H1 (cell line): ENCODE measurements at regions not wholly inside any gene's neighbourhood (a gene's known extent, or its start where the extent isn't known, plus 50 kb on each side); places are given as distances from the start of the nearest gene placed in this dataset.

Source experiments
- CTCF ChIA-PET: fragments of 300-600 bp; sonication (Branson Sonifier 250); formaldehyde crosslinking; loops from one replicate; lab custom pipeline; 2021; ENCODE audit not compliant: partially characterized antibody; lab: Charles Lee
- POLR2A ChIA-PET: fragments of 300-600 bp; sonication (Branson Sonifier 250); formaldehyde crosslinking; loops from one replicate; lab custom pipeline; 2021; ENCODE audit warnings: inconsistent platforms; ENCODE audit not compliant: partially characterized antibody; lab: Charles Lee
- DNase-seq, 2 experiments: peaks; one replicate each; pipeline versions ENCODE4 v3.0.0 to v3.0.0-alpha.2; 2010 to 2022; ENCODE audit warnings: low spot score in 2 of 2, low read depth in 1 of 2, mixed read lengths in 1 of 2
- FAIRE-seq: peaks from 2 replicates; lab custom pipeline; 2011; peaks lifted over from hg19 to GRCh38; lab: Jason Lieb, UNC
- H2AFZ ChIP-seq: 2 replicates; pipeline ENCODE4 v1.8.1; 2012; ENCODE audit warnings: low read length, inconsistent platforms
- H2AK5ac ChIP-seq: 2 replicates; pipeline ENCODE4 v1.6.1; 2013; ENCODE audit warnings: low read depth, low read length
- H2BK120ac ChIP-seq: replicated peaks from 2 replicates; pipeline ENCODE3; 2013; ENCODE audit warnings: low read depth, low read length, inconsistent platforms
- H2BK12ac ChIP-seq: 2 replicates; pipeline ENCODE4 v1.6.1; 2013; ENCODE audit warnings: low read depth, low read length
- H2BK15ac ChIP-seq: 2 replicates; pipeline ENCODE4 v1.6.1; 2013; ENCODE audit warnings: low read length
- H2BK20ac ChIP-seq: 2 replicates; pipeline ENCODE4 v1.6.1; 2013; ENCODE audit warnings: low read length
- H2BK5ac ChIP-seq: 2 replicates; pipeline ENCODE4 v1.6.1; 2013; ENCODE audit warnings: low read depth, low read length
- H3K14ac ChIP-seq: 2 replicates; pipeline ENCODE4 v1.6.1; 2013; ENCODE audit warnings: inconsistent platforms; ENCODE audit not compliant: insufficient read length
- H3K18ac ChIP-seq: 2 replicates; pipeline ENCODE4 v1.6.1; 2013; ENCODE audit warnings: low read length; ENCODE audit errors: extremely low read depth
- H3K23ac ChIP-seq: 2 replicates; pipeline ENCODE4 v1.6.1; 2013; ENCODE audit warnings: inconsistent platforms; ENCODE audit not compliant: insufficient read length
- H3K23me2 ChIP-seq: 2 replicates; pipeline ENCODE4 v1.6.1; 2013; ENCODE audit warnings: low read depth, low read length
- H3K27ac ChIP-seq: 2 replicates; pipeline ENCODE4 v1.6.1; 2011; ENCODE audit warnings: low read depth, low read length, inconsistent platforms
- H3K27me3 ChIP-seq, 4 experiments: replicated peaks in 1 of 4; 1 replicate in 1 of 4; 2 replicates in 3 of 4; pipeline versions ENCODE4 v1.6.1 to v1.8.1; 2011 to 2013; ENCODE audit warnings: low read length in 3 of 4, mild to moderate bottlenecking in 3 of 4, inconsistent platforms in 2 of 4, mixed read lengths in 2 of 4, moderate library complexity in 1 of 4; ENCODE audit not compliant: control insufficient read depth in 3 of 4, insufficient read depth in 3 of 4; ENCODE audit errors: extremely low read depth in 1 of 4
- H3K36me3 ChIP-seq, 4 experiments: 2 replicates each; pipeline versions ENCODE4 v1.6.1 to v1.8.1; 2011 to 2013; ENCODE audit warnings: mild to moderate bottlenecking in 4 of 4, low read length in 3 of 4, moderate library complexity in 2 of 4, control low read depth in 1 of 4, inconsistent platforms in 1 of 4; ENCODE audit not compliant: insufficient read depth in 4 of 4, control insufficient read depth in 2 of 4
- H3K4ac ChIP-seq: replicated peaks from 2 replicates; pipeline ENCODE3; 2013; ENCODE audit warnings: low read length, low read depth, mixed read lengths, inconsistent platforms; ENCODE audit not compliant: insufficient read length
- H3K4me1 ChIP-seq, 4 experiments: replicated peaks in 1 of 4; 1 replicate in 1 of 4; 2 replicates in 3 of 4; pipeline versions ENCODE4 v1.6.1 to v1.8.1; 2011 to 2013; ENCODE audit warnings: low read length in 3 of 4, inconsistent platforms in 2 of 4, mixed read lengths in 1 of 4; ENCODE audit not compliant: insufficient read depth in 4 of 4, control insufficient read depth in 3 of 4
- H3K4me2 ChIP-seq, 2 experiments: 2 replicates each; pipeline versions ENCODE4 v1.6.1 to v1.8.1; 2011 to 2013; ENCODE audit warnings: low read depth in 2 of 2, low read length in 2 of 2, control low read depth in 1 of 2, inconsistent platforms in 1 of 2, mild to moderate bottlenecking in 1 of 2; ENCODE audit not compliant: insufficient read depth in 1 of 2
- H3K4me3 ChIP-seq, 4 experiments: fragments of 200-600, 300-600 bp in 1 of 4; sonication (generic), shearing (Covaris generic), sonication (Bioruptor Twin) in 1 of 4; 2 replicates each; pipeline versions ENCODE4 v1.5.1 to v1.8.1; 2011 to 2016; ENCODE audit warnings: low read length in 4 of 4, low read depth in 3 of 4, control low read depth in 2 of 4, inconsistent platforms in 2 of 4, mild to moderate bottlenecking in 2 of 4, mixed read lengths in 1 of 4, moderate library complexity in 1 of 4; ENCODE audit not compliant: insufficient read depth in 2 of 4; ENCODE audit errors: extremely low read depth in 1 of 4
- H3K56ac ChIP-seq: replicated peaks from 2 replicates; pipeline ENCODE3; 2013; ENCODE audit warnings: low read depth, mild to moderate bottlenecking, mixed read lengths, low read length, inconsistent platforms; ENCODE audit not compliant: insufficient read length
- H3K79me1 ChIP-seq: 2 replicates; pipeline ENCODE4 v1.6.1; 2013; ENCODE audit warnings: low read depth, low read length, control low read depth
- H3K79me2 ChIP-seq, 2 experiments: 2 replicates each; pipeline versions ENCODE4 v1.6.1 to v1.8.1; 2012 to 2013; ENCODE audit warnings: low read length in 2 of 2, mild to moderate bottlenecking in 2 of 2, inconsistent platforms in 1 of 2; ENCODE audit not compliant: insufficient read depth in 2 of 2, control insufficient read depth in 1 of 2
- H3K9ac ChIP-seq, 4 experiments: replicated peaks in 1 of 4; 1 replicate in 1 of 4; 2 replicates in 3 of 4; pipeline versions ENCODE4 v1.6.1 to v1.8.1; 2011 to 2013; ENCODE audit warnings: low read depth in 3 of 4, low read length in 3 of 4, control low read depth in 2 of 4, mild to moderate bottlenecking in 2 of 4, moderate library complexity in 2 of 4, inconsistent platforms in 1 of 4; ENCODE audit errors: extremely low read depth in 1 of 4
- H3K9me3 ChIP-seq, 2 experiments: 2 replicates each; pipeline versions ENCODE4 v1.6.1 to v1.8.1; 2012 to 2013; ENCODE audit warnings: mild to moderate bottlenecking in 2 of 2, moderate library complexity in 2 of 2, control low read depth in 1 of 2, inconsistent platforms in 1 of 2, low read depth in 1 of 2, low read length in 1 of 2, mixed read lengths in 1 of 2; ENCODE audit not compliant: insufficient read depth in 2 of 2
- H4K20me1 ChIP-seq, 2 experiments: replicated peaks in 1 of 2; 2 replicates each; pipeline versions ENCODE3 to v1.8.1; 2011 to 2013; ENCODE audit warnings: inconsistent platforms in 2 of 2, low read length in 2 of 2, mild to moderate bottlenecking in 1 of 2; ENCODE audit not compliant: insufficient read depth in 2 of 2, control insufficient read depth in 1 of 2
- H4K5ac ChIP-seq: 2 replicates; pipeline ENCODE4 v1.6.1; 2013; ENCODE audit warnings: low read length, low read depth, mixed read lengths, inconsistent platforms; ENCODE audit not compliant: insufficient read length
- H4K8ac ChIP-seq: 2 replicates; pipeline ENCODE4 v1.8.0; 2013; ENCODE audit warnings: mild to moderate bottlenecking, moderate library complexity, low read length, inconsistent platforms; ENCODE audit not compliant: insufficient read depth; ENCODE audit errors: extremely low read depth
- H4K91ac ChIP-seq: replicated peaks from 2 replicates; pipeline ENCODE3; 2013; ENCODE audit warnings: low read length, mixed read lengths, inconsistent platforms; ENCODE audit not compliant: insufficient read length
- NANOG ChIP-seq: IDR thresholded peaks from 2 replicates; pipeline ENCODE4 v1.6.1; 2011; ENCODE audit warnings: low read length, low read depth, mild to moderate bottlenecking, inconsistent platforms; ENCODE audit not compliant: insufficient read depth, poor library complexity, severe bottlenecking
- RAD21 ChIP-seq, 2 experiments: IDR thresholded peaks in 1 of 2; conservative IDR thresholded peaks in 1 of 2; 2 replicates each; pipeline ENCODE4 v1.6.1; 2011; ENCODE audit warnings: low read depth in 2 of 2, low read length in 2 of 2, improper control_type of control experiment in 1 of 2, inconsistent platforms in 1 of 2, mild to moderate bottlenecking in 1 of 2, moderate library complexity in 1 of 2
- SIX5 ChIP-seq: IDR thresholded peaks from 2 replicates; pipeline ENCODE4 v1.6.1; 2011; ENCODE audit warnings: mild to moderate bottlenecking, low read depth, low read length
- TF ChIP-seq, protein P1 (sequence below): IDR thresholded peaks from 2 replicates; pipeline ENCODE4 v1.6.1; 2011; ENCODE audit warnings: low read length, improper control_type of control experiment

DNA sequence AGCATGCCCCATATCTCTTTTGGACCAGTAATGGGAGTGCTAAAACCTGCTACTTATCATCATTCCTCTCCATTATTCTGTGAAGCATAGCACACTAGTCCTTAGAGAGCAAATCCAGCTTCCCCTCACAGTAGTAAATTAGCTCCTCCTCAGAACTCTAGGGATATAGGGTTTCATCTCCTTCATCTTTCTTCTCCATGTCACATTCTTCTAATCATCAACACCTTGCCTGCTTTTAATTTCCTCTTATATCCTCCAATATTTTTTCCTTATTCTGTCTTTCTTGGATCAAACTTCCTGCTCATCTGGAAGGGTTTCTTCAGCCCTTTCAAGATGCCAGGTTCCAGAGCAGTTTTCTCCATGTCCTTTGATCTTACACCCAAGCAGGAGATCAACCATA, 321.4 kb upstream of the ACVR2A start:
- H3K4me1 ChIP-seq: no peaks in the 10 kb centered on the region
- DNase-seq (no peak), FAIRE-seq (no peak)
- ChIA-PET CTCF (no interaction called here), POLR2A (interaction anchor here (0.7 kb wide), 1 partner anchor 19 kb away, joined by 3 read pairs; no protein-coding TSS in a partner anchor)
- H3K4me2 ChIP-seq: no peak overlapping the region
- no peak overlapping the region for H4K5ac ChIP-seq
- no peak overlapping the region for H3K27ac ChIP-seq
- no peak overlapping the region for H2BK120ac ChIP-seq
- H3K14ac ChIP-seq: no peak overlapping the region
- H3K4ac ChIP-seq: no peak overlapping the region
- H3K79me2 ChIP-seq: no peaks in the 10 kb centered on the region
- no peak overlapping the region for H2BK5ac ChIP-seq
- H3K23me2 ChIP-seq: no peaks in the 10 kb centered on the region; the same call in 1 of the 2 replicates
- H3K56ac ChIP-seq: no peak overlapping the region
- no peak overlapping the region for H3K4me3 ChIP-seq
- H3K27me3 ChIP-seq: no peaks in the 10 kb centered on the region
- H2BK15ac ChIP-seq: no peak overlapping the region
- H2BK20ac ChIP-seq: no peak overlapping the region
- H4K8ac ChIP-seq: no peak overlapping the region
- no peaks in the 10 kb centered on the region for H4K20me1 ChIP-seq
- H3K9ac ChIP-seq: no peak overlapping the region
- H3K23ac ChIP-seq: no peak overlapping the region
- no peaks in the 10 kb centered on the region for H3K79me1 ChIP-seq
- no peaks in the 10 kb centered on the region for H3K36me3 ChIP-seq
- H4K91ac ChIP-seq: no peak overlapping the region
- no peak overlapping the region for H3K18ac ChIP-seq
- peaks cover 0 to 4% of the 10 kb centered on the region in 2 experiments; a peak in 1 of 4 replicates for H3K9me3 ChIP-seq
- no peak overlapping the region for H2AK5ac ChIP-seq
- no peak overlapping the region for H2BK12ac ChIP-seq
- no peak for TF ChIP-seq NANOG
- TF ChIP-seq, protein P1, sequence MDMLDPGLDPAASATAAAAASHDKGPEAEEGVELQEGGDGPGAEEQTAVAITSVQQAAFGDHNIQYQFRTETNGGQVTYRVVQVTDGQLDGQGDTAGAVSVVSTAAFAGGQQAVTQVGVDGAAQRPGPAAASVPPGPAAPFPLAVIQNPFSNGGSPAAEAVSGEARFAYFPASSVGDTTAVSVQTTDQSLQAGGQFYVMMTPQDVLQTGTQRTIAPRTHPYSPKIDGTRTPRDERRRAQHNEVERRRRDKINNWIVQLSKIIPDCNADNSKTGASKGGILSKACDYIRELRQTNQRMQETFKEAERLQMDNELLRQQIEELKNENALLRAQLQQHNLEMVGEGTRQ: no peak
- TF ChIP-seq SIX5: no peak
- TF ChIP-seq RAD21 (IDR thresholded peaks at IDR 0.05 in 1 of 2, conservative IDR thresholded peaks at IDR 0.05 in 1 of 2; ENCODE audit: low read depth in 2 of 2, low read length in 2 of 2): no peak
- no peak overlapping the region for H2AFZ ChIP-seq
